Uterus (tissue), 2 donors: ENCODE measurements at regions not wholly inside any gene's neighbourhood (a gene's known extent, or its start where the extent isn't known, plus 50 kb on each side); places are given as distances from the start of the nearest gene placed in this dataset.

Experiments used
- POLR2A ChIP-seq, 2 donors: fragments of 450-650 bp; IDR thresholded peaks; one replicate each; pipeline ENCODE4 v1.6.1; 2016; ENCODE audit warnings: antibody characterized with exemption in 2 of 2, mild to moderate bottlenecking in 1 of 2, moderate library complexity in 1 of 2
- TF ChIP-seq, protein P1 (sequence below), 4 experiments: fragments of 200-600 bp in 2 of 4; fragments of 450-650 bp in 2 of 4; sonication (generic) in 2 of 4; IDR thresholded peaks; one replicate each; pipeline ENCODE4 v1.5.1; 2016 to 2019; ENCODE audit warnings: antibody characterized with exemption in 4 of 4, mild to moderate bottlenecking in 2 of 4, moderate library complexity in 1 of 4

DNA sequence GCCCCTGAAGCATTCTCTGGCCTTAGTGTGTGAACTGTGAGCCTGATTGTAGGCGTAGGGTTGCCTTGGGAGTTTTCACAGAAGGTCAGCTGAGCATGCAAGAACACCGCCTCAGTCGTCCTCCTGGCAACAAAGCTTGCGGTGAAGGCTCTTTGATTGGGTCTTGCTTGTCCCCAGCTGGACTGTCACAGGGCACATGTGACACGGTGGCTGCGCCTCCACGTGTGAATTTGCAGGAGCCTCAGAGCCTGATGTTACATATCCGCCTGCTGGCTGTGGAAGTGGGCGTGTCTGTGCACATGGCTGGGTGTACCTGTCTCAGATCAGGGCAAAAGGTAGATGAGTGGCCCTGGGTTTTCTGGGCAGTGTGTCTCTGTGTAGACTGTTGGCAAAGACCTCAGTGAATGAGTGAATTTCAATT, 228.7 kb downstream of the HAUS1 start:
- TF ChIP-seq, protein P1, sequence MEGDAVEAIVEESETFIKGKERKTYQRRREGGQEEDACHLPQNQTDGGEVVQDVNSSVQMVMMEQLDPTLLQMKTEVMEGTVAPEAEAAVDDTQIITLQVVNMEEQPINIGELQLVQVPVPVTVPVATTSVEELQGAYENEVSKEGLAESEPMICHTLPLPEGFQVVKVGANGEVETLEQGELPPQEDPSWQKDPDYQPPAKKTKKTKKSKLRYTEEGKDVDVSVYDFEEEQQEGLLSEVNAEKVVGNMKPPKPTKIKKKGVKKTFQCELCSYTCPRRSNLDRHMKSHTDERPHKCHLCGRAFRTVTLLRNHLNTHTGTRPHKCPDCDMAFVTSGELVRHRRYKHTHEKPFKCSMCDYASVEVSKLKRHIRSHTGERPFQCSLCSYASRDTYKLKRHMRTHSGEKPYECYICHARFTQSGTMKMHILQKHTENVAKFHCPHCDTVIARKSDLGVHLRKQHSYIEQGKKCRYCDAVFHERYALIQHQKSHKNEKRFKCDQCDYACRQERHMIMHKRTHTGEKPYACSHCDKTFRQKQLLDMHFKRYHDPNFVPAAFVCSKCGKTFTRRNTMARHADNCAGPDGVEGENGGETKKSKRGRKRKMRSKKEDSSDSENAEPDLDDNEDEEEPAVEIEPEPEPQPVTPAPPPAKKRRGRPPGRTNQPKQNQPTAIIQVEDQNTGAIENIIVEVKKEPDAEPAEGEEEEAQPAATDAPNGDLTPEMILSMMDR (IDR thresholded peaks at IDR 0.05), result no peak
- no peak for TF ChIP-seq POLR2A (IDR thresholded peaks at IDR 0.05)
